HG02973 (cell line): ENCODE measurements at regions not wholly inside any gene's neighbourhood (a gene's known extent, or its start where the extent isn't known, plus 50 kb on each side); places are given as distances from the start of the nearest gene placed in this dataset.
"Not testable (repeated sequence)": the region's sequence is repeated elsewhere in the genome, so short reads cannot be mapped to it uniquely, and the experiment has no call there.

Experiments used
- ATAC-seq: cut with Tn5 transposase; IDR thresholded peaks from one replicate; pipeline ENCODE4 v1.9.1; 2021; ENCODE audit warnings: moderate library complexity; ENCODE audit not compliant: unreplicated experiment

GRCh38 chr12:66768293-66768692, 89.4 kb upstream of the GRIP1 start:
- ATAC-seq: no peak

- ATAC-seq: no peak
Observed at GRCh38 chr12:66774929-66775328, 96.1 kb upstream of the GRIP1 start.

- ATAC-seq: no peak
Observed at GRCh38 chr12:66775871-66776270, 97.0 kb upstream of the GRIP1 start.

- ATAC-seq: peak; percentile 96
Observed at GRCh38 chr12:66776974-66777373, 98.1 kb upstream of the GRIP1 start.

GRCh38 chr12:66779466-66779865, 100.6 kb upstream of the GRIP1 start:
- ATAC-seq: no peak

- ATAC-seq: no peak
Observed at GRCh38 chr12:66786531-66787308, 107.8 kb upstream of the GRIP1 start.

- ATAC-seq: no peak
Observed at GRCh38 chr12:66799551-66799950, 120.7 kb upstream of the GRIP1 start.

- ATAC-seq: no peak
Observed at GRCh38 chr12:66800046-66800445, 121.2 kb upstream of the GRIP1 start.

GRCh38 chr12:66803930-66804329, 125.1 kb upstream of the GRIP1 start:
- ATAC-seq: no peak

- ATAC-seq: no peak
Observed at GRCh38 chr12:66804563-66804974, 125.7 kb upstream of the GRIP1 start.

GRCh38 chr12:66808606-66809005, 129.7 kb upstream of the GRIP1 start:
- ATAC-seq: no peak

GRCh38 chr12:66813137-66813892, 134.4 kb upstream of the GRIP1 start:
- no peak for ATAC-seq

GRCh38 chr12:66819587-66819986, 140.7 kb upstream of the GRIP1 start:
- no peak for ATAC-seq

GRCh38 chr12:66822961-66823360, 144.1 kb upstream of the GRIP1 start:
- ATAC-seq: no peak

- ATAC-seq: no peak
Observed at GRCh38 chr12:66823857-66824570, 145.1 kb upstream of the GRIP1 start.

GRCh38 chr12:66825921-66826320, 147.0 kb upstream of the GRIP1 start:
- ATAC-seq: not testable (repeated sequence)

- ATAC-seq: no peak
Observed at GRCh38 chr12:66829660-66830325, 150.9 kb upstream of the GRIP1 start.

- ATAC-seq: no peak
Observed at GRCh38 chr12:66831495-66831894, 152.6 kb upstream of the GRIP1 start.

- no peak for ATAC-seq
Observed at GRCh38 chr12:66832997-66833396, 154.1 kb upstream of the GRIP1 start.

- no peak for ATAC-seq
Observed at GRCh38 chr12:66836623-66837310, 157.9 kb upstream of the GRIP1 start.

- ATAC-seq: no peak
Observed at GRCh38 chr12:66837311-66837627, 158.4 kb upstream of the GRIP1 start.
